ENCODE measurements at regions not wholly inside any gene's neighbourhood (a gene's known extent, or its start where the extent isn't known, plus 50 kb on each side); places are given as distances from the start of the nearest gene placed in this dataset.

GRCh38 chr7:155153676-155154075, 83.6 kb downstream of the HTR5A start:
- no peak for DNase-seq (ENCODE audit: low spot score)
- no peak for TF ChIP-seq EZH2phosphoT487 (IDR thresholded peaks at IDR 0.05)
- no peak for TF ChIP-seq CTCF (IDR thresholded peaks at IDR 0.05)
- TF ChIP-seq EZH2 (IDR thresholded peaks at IDR 0.05), result no peak

GRCh38 chr7:155154586-155154985, 84.5 kb downstream of the HTR5A start:
- H3K4me1 Mint-ChIP-seq, result no peaks in the 10 kb centered on the region

More at GRCh38 chr7:155153676-155154075, 83.6 kb downstream of the HTR5A start:
- Mint-ChIP-seq H3K4me3 (no peak overlapping the region), H3K36me3 (no peaks in the 10 kb centered on the region), H3K4me1 (no peaks in the 10 kb centered on the region), H3K27me3 (ENCODE audit: insufficient read depth, low read depth) (peaks cover 5% of the 10 kb centered on the region), H3K9me3 (peaks cover 4% of the 10 kb centered on the region), H3K27ac (no peak overlapping the region)
- Histone ChIP-seq H3K4me1 (no peaks in the 10 kb centered on the region), H4K20me1 (ENCODE audit: low read depth) (no peaks in the 10 kb centered on the region), H3K9ac (no peak overlapping the region), H3K27ac (no peak overlapping the region), H3K4me2 (no peak overlapping the region), H3K36me3 (no peaks in the 10 kb centered on the region), H3F3A (ENCODE audit: low read depth) (no peaks in the 10 kb centered on the region), H3K9me3 (ENCODE audit: low read depth) (no peaks in the 10 kb centered on the region), H3K27me3 (no peaks in the 10 kb centered on the region), H3K4me3 (no peak overlapping the region), H3K79me2 (ENCODE audit: low read depth) (no peaks in the 10 kb centered on the region), H2AFZ (replicated peaks) (no peak overlapping the region)

GRCh38 chr7:155161690-155162089, 91.6 kb downstream of the HTR5A start:
- no peaks in the 10 kb centered on the region for H3K36me3 ChIP-seq
- no peak overlapping the region for H3K27ac ChIP-seq
- Mint-ChIP-seq H3K4me3 (no peak overlapping the region), H3K4me1 (no peaks in the 10 kb centered on the region), H3K27ac (no peak overlapping the region), H3K27me3 (ENCODE audit: insufficient read depth, low read depth) (peaks cover 7% of the 10 kb centered on the region), H3K9me3 (peaks cover 6% of the 10 kb centered on the region), H3K36me3 (no peaks in the 10 kb centered on the region)
- no peak overlapping the region for H2AFZ ChIP-seq (replicated peaks)
- H3K4me2 ChIP-seq, result no peak overlapping the region
- H3K9me3 ChIP-seq (ENCODE audit: low read depth), result no peaks in the 10 kb centered on the region
- no peaks in the 10 kb centered on the region for H3K4me1 ChIP-seq
- H3K4me3 ChIP-seq, result no peak overlapping the region
- H3F3A ChIP-seq (ENCODE audit: low read depth), result no peaks in the 10 kb centered on the region
- no peak for DNase-seq (ENCODE audit: low spot score)
- no peak for TF ChIP-seq CTCF (IDR thresholded peaks at IDR 0.05)
- no peak for TF ChIP-seq EZH2phosphoT487 (IDR thresholded peaks at IDR 0.05)
- TF ChIP-seq EZH2 (IDR thresholded peaks at IDR 0.05), result no peak
- no peaks in the 10 kb centered on the region for H3K79me2 ChIP-seq (ENCODE audit: low read depth)
- H3K27me3 ChIP-seq, result no peaks in the 10 kb centered on the region
- no peaks in the 10 kb centered on the region for H4K20me1 ChIP-seq (ENCODE audit: low read depth)
- H3K9ac ChIP-seq, result no peak overlapping the region

More at GRCh38 chr7:155154586-155154985, 84.5 kb downstream of the HTR5A start:
- Histone ChIP-seq H3K79me2 (ENCODE audit: low read depth) (no peaks in the 10 kb centered on the region), H3K27me3 (no peaks in the 10 kb centered on the region), H3K4me3 (no peak overlapping the region), H3K36me3 (no peaks in the 10 kb centered on the region), H3K9me3 (ENCODE audit: low read depth) (no peaks in the 10 kb centered on the region), H3F3A (ENCODE audit: low read depth) (no peaks in the 10 kb centered on the region), H3K4me2 (no peak overlapping the region), H3K9ac (no peak overlapping the region), H2AFZ (replicated peaks) (no peak overlapping the region), H3K27ac (no peak overlapping the region), H3K4me1 (no peaks in the 10 kb centered on the region), H4K20me1 (ENCODE audit: low read depth) (no peaks in the 10 kb centered on the region)
- Mint-ChIP-seq H3K27ac (no peak overlapping the region), H3K4me3 (peak overlapping the region; percentile 12), H3K27me3 (ENCODE audit: insufficient read depth, low read depth) (peaks cover 5% of the 10 kb centered on the region), H3K36me3 (no peaks in the 10 kb centered on the region), H3K9me3 (peaks cover 6% of the 10 kb centered on the region)
- DNase-seq (ENCODE audit: low spot score), result no peak
- TF ChIP-seq EZH2 (IDR thresholded peaks at IDR 0.05), result no peak

GRCh38 chr7:155162422-155162821, 92.3 kb downstream of the HTR5A start:
- Histone ChIP-seq H3K4me2 (no peak overlapping the region), H3K27me3 (no peaks in the 10 kb centered on the region), H4K20me1 (ENCODE audit: low read depth) (no peaks in the 10 kb centered on the region), H3K4me3 (no peak overlapping the region), H3F3A (ENCODE audit: low read depth) (no peaks in the 10 kb centered on the region), H3K27ac (no peak overlapping the region), H3K79me2 (ENCODE audit: low read depth) (no peaks in the 10 kb centered on the region), H2AFZ (replicated peaks) (no peak overlapping the region), H3K9me3 (ENCODE audit: low read depth) (no peaks in the 10 kb centered on the region), H3K36me3 (no peaks in the 10 kb centered on the region), H3K9ac (no peak overlapping the region), H3K4me1 (no peaks in the 10 kb centered on the region)
- no peak overlapping the region for H3K4me3 Mint-ChIP-seq
- H3K36me3 Mint-ChIP-seq, result no peaks in the 10 kb centered on the region
- H3K27me3 Mint-ChIP-seq (ENCODE audit: insufficient read depth, low read depth), result peaks cover 7% of the 10 kb centered on the region
- H3K27ac Mint-ChIP-seq, result no peak overlapping the region
- H3K4me1 Mint-ChIP-seq, result no peaks in the 10 kb centered on the region
- no peak for TF ChIP-seq EZH2 (IDR thresholded peaks at IDR 0.05)
- TF ChIP-seq CTCF (IDR thresholded peaks at IDR 0.05), result no peak
- no peak for TF ChIP-seq EZH2phosphoT487 (IDR thresholded peaks at IDR 0.05)
- H3K9me3 Mint-ChIP-seq, result peaks cover 6% of the 10 kb centered on the region
- DNase-seq (ENCODE audit: low spot score), result no peak

Data from neural progenitor cell (in vitro differentiated cells).